ENCODE measurements at regions not wholly inside any gene's neighbourhood (a gene's known extent, or its start where the extent isn't known, plus 50 kb on each side); places are given as distances from the start of the nearest gene placed in this dataset.

DNA sequence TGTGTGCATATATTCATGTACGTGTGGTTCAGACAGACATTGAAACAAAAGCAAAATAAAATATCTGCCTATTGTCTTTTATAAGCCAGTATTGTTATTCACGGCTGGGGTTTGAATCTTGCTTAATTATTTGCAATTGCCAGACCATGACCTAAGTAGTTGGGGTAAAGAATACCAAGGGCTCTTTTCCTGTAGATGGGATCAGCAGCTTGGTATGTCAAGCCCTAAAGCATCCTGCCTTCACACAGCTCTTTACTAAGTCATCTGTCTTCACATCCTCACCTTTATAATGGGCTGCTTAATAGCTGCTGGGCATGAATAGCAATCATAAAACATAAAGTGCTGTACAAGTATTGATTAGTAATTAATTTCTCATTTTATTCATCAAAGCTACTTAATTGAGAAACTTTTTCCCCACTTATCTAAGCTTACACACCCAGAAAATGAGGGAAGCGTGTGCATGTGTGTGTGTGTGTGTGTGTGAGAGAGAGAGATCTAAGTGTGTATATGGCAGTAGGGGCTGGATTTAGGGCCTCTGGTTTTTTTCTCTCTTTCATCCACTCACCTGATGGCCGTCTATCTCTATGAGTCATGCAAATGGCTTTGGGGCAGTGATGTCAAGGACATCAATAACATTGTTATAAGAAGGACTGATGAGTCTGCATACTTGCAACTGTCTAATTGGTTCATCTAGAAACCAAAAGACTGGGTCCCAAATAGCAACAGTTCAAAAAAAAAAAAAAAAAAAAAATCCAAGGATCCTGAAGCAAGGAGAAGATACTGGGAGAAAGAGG, 244.1 kb upstream of the TNP1 start:
- no peak for DNase-seq (ENCODE audit: low read depth in 1 of 2, low spot score in 1 of 2)

- no peak for DNase-seq (ENCODE audit: low read depth in 1 of 2, low spot score in 1 of 2)
Measured at GRCh38 chr2:217102956-217103355, 243.1 kb upstream of the TNP1 start.

GRCh38 chr2:217101972-217102371, 242.1 kb upstream of the TNP1 start:
- no peak for DNase-seq (ENCODE audit: low read depth in 1 of 2, low spot score in 1 of 2)

DNA sequence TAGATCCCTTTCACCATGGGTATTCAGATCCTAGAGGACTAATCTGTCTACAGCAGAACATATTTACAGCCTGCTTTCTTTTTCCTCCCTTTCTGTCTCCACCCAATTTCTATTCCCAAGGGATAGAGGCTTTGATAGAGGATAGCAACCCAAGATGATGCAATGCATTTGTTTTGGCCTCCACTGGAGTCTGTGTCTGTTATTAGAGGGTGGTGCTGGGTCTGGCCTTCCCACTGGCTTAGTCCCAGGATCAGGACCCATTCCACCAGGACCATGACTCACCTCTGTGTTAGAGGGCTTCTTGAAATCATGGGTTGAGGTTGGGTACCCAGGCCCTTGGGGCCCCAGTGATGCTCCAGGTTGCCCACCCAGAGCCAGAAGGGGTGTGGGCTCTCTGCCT, 239.7 kb upstream of the TNP1 start:
- DNase-seq (ENCODE audit: low read depth in 1 of 2, low spot score in 1 of 2), result no peak

DNA sequence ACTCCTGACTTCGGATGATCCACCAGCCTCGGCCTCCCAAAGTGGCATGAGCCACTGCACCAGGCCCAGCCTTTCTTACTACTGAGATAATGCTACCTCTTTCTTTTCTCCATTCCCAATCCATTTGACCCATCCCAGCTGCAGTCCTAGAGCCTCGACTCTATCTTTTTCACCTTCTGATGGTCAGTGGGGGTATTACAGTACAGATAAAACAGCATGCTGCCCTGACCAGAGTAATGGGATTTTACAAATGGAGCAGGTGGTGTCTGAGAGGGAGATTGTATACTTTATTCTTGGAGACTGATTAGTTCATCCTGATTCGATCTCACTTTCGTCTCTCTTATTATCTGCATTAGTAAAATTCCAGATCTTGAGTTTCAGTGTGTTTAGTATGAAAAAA, 238.6 kb upstream of the TNP1 start:
- DNase-seq (ENCODE audit: low read depth in 1 of 2, low spot score in 1 of 2), result no peak

DNA sequence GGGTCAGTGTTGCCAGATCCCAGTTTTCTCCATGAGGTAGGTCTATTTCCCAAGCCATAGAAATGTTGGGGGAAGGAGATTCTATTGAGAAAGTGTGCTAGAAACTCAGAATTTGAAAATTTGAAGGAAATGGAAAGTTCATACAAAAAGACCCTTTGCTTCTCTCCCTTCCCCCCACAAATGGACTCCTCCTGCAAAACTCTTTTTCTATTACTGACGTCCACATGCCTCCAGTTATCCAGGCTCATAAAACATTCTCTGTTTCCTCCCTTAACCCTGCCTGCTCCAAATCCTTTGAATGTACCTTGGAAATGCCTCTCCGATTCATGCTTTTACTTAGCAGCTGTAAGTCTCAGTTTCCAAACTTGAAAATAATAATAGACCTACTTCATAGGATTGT, 237.5 kb upstream of the TNP1 start:
- no peak for DNase-seq (ENCODE audit: low read depth in 1 of 2, low spot score in 1 of 2)

DNA sequence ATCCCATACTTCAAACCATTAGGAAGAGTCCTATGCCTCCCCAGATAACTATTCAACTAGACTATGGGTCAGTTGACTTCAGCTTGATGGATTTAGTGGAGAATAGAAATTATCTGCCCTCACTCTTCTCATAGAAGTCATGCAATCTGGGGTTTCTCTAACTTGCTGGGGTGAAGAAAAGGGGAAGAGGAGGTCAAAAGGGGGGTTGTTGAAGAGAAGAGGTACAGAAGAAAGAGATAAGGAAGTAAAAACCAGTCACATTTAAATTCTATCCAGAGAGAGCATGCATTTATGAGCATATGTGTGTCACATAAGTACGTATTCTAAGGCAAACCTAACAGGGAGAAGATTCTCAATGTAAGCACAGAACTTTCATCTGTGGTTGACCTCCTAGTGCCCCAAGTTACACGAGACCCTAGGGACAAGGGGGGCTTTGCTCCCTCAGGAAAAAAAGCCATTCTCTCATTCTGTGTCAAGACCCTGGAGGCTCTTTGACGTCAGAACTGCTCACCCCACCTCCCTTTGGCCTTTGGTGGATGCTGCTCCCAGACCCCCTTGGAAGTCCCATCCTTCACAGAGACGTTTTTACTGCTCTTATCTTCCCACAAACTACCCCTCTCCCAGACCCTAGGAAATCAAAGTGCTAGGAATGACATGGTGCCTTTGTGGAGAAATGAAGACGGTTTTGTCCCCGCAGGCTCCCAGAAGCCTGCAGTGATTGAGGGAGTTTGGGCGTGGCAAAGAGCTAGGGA, 236.8 kb upstream of the TNP1 start:
- no peak for DNase-seq (ENCODE audit: low read depth in 1 of 2, low spot score in 1 of 2)

DNA sequence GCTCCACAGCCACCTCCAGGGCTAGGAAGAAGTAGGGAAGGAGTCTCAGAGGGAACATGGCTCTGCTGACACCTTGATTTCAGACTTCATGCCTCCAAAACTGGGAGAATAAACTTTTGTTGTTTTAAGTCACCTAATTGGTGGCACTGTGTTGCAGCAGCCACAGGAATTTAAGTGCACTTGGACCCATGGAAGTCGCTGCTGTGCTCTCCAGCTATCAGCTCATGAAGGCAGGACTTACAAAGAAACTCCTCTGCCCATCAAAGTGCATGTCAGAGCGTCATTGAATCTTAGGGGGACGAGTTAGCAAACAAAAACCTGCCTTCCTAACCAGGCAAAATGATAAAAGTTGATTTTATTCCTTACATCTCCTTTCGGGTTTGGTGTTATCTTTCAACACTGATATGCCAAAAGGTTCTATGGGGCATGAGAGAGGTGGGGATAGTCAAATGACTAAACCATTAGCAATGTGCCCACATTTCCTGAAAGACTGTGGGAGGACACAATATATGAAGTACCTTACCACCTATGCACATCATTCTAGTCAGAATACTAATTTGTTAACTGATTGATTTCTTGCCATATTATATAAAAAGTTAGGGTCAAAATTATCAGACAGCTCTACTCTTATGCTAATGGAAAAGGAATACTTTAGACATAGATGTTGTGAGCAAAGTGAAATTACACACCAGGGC, 235.8 kb upstream of the TNP1 start:
- DNase-seq (ENCODE audit: low read depth in 1 of 2, low spot score in 1 of 2), result no peak

DNA sequence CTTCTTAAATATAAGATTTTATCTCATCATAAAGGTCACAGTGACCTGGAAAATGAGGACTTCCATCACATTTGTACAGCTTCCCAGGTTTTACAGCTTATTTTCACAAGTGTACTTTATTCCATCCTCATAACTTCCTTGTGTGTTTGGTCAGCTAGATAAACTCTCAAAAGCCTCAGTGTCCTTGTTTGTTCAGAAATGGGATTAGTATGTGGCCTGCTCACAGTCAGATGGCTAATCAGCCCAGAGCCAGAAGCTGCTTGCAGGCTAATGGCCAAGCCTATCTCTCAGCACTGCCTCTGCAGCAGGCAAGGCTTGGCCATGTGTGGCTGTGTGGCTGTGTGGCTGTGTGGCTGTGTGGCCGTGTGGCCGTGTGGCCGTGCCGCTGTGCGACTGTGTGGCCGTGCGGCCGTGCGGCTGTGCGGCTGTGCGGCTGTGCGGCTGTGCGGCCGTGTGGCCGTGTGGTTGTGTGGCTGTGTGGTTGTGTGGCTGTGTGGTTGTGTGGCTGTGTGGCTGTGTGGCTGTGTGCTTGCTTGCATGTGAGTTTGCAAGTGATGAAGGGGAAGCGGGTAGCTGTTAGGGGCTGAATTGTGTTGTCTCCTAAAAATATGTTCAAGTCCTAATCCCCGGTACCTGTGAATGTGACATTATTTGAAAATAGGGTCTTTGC, 233.0 kb upstream of the TNP1 start:
- no peak for DNase-seq (ENCODE audit: low read depth in 1 of 2, low spot score in 1 of 2)

DNA sequence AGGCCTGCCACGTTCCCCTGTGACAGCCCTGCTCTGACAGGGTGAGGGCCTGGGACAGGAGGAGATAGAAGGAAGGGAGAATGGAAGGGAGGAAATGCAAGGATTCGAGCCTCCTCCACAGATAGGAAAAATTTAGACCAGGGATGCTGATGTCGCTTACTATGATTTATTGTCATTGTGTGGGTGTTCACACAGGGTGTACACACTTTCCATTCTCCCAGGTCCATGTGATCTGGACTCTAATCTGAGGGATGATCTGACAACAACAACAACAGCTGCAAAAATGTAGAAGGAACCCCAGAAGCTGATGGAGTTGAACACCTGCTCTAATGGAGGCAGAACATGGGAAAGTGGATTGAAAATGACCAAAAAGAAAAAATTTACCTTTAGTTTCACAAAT, 231.7 kb upstream of the TNP1 start:
- no peak for DNase-seq (ENCODE audit: low read depth in 1 of 2, low spot score in 1 of 2)

- no peak for DNase-seq (ENCODE audit: low read depth in 1 of 2, low spot score in 1 of 2)
Measured at GRCh38 chr2:217090884-217091283, 231.0 kb upstream of the TNP1 start.

DNA sequence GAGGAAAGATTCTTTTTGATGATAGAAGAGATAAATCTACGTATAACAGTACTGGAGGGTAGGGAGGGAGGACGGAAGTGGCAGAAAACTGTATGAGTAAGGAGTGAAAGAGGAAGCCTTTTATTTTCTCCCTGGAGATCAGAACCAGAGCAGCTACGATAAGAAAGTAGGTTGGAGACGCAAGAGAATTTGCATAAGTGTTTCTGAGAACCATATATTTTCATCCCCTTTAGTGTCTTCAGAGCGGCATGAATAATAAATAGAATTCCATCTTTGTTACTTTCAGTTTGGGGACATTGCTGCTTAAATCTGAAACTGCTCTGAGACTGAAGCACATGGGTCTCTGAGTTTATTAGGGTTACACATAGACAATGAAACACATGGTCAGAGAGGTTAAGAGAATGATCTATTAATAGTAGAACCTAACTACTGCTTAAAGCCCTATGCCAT, 230.2 kb upstream of the TNP1 start:
- DNase-seq (ENCODE audit: low read depth in 1 of 2, low spot score in 1 of 2), result no peak

GRCh38 chr2:217086718-217087117, 226.9 kb upstream of the TNP1 start:
- DNase-seq (ENCODE audit: low read depth in 1 of 2, low spot score in 1 of 2), result no peak

GRCh38 chr2:217086038-217086522, 226.2 kb upstream of the TNP1 start:
- DNase-seq (ENCODE audit: low read depth in 1 of 2, low spot score in 1 of 2), result no peak

DNA sequence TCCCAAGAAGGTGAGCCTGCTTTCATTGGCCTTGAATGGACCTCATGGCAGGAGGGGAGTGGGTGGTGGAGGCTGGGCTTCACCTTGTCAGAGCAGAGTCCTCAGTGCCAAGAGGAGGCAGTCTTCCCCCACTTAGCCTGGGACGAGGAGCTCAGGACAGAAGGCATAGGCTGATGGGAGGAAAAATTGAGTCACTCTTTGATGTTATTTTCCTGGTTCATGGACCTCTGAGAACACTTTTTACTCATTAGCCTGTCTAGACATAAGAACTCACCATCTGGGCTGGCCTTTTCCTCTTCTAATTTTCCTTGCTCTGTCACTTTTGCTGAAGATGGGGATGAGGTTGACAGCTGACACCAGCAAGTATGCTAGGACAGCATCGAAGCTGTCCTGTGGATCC, 225.7 kb upstream of the TNP1 start:
- DNase-seq (ENCODE audit: low read depth in 1 of 2, low spot score in 1 of 2), result no peak

DNA sequence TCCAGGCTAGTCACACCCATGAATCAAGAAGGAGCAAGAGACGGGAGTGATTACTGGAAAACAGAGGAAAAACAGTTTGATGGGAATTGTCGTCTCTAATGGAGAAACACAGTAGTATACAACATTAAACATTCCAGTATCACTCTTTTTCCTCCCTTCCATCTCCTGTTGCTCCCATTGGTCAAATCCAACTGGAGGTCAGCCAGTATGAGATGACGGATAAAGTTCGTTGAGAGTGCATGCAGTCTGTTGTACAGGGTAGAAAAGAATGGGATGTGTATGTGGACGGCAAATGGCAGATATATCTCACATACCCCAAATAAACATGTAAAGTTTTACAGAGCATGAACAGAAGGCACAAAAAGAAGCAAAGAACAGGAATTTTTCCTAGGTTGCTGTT, 221.9 kb upstream of the TNP1 start:
- DNase-seq (ENCODE audit: low read depth in 1 of 2, low spot score in 1 of 2), result no peak

DNA sequence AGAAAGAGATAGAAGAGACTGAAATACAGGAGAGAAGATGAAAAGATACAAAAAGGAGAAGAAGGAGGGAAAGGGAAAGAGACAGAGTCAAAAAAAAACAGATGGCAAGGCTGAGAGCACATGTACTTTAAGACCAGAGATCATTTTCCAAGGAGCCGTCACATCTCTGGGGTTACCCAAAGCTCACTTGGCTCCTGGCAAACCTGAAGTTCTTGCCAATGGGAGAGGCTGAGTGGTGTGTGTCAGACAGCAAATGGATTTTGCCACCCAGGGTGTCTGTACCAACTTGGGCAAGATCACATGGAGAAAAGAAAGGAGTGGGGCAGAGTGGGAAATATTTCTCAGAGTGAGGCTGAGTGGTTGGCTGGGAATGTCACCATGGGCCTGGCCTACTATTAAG, 219.3 kb upstream of the TNP1 start:
- no peak for DNase-seq (ENCODE audit: low read depth in 1 of 2, low spot score in 1 of 2)

GRCh38 chr2:217077831-217078407, 218.1 kb upstream of the TNP1 start:
- no peak for DNase-seq (ENCODE audit: low read depth in 1 of 2, low spot score in 1 of 2)

DNA sequence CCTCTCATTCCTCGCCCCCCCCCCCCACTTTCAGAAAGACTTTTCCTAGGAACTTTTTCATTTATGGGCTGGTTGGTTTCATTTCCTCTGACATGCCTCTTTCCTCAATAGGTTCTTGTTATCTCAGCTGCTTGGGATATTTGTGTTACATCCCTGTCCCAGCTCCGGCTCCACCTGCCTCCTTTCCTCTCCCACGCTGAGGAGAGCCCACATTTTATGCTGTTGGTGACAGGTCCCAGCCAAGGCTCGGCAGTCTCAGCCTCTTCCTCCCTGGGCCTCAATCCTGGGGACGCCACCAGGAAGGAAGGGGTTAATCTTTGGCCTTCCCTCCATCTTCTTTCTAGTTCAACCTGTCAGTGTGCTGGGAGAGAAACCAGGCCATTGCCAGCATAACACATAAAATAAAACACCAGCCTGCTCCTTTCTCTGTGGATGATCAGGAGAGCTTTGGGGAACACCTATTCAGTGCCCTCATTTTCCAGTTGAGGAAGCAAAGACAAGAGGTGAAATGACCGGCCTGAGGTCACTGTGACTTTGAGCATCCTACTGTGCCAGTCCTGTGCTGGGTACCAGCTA, 216.9 kb upstream of the TNP1 start:
- no peak for DNase-seq (ENCODE audit: low read depth in 1 of 2, low spot score in 1 of 2)

DNA sequence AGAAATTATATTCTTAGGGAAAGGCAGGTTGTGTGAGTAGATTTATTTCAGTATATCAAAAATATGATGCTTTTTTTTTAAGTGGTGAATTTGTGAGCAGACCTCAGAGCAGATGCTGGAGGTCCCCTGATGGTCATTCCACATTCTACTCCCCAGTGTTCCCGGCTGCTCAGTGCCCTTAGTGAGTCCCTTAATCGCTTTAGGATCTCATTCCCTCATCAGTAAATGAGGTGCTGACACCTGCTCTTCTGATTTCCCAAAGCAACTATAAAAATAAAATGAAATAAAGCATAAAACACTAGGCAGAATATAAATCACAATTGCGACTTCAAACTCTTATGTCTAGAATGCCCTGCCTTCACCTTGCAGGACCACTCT, 216.2 kb upstream of the TNP1 start:
- DNase-seq (ENCODE audit: low read depth in 1 of 2, low spot score in 1 of 2), result no peak

All from activated CD4-positive, alpha-beta T cell treated with anti-CD3 and anti-CD28 coated beads, Interleukin-2, amount 50 U/mL, for 24 hours (primary cell).